HepG2 (cell line): ENCODE measurements at regions not wholly inside any gene's neighbourhood (a gene's known extent, or its start where the extent isn't known, plus 50 kb on each side); places are given as distances from the start of the nearest gene placed in this dataset.

Experiments used
- ATAC-seq: fragments of 200-7000 bp; cut with Tn5 transposase; 3 replicates; pipeline ENCODE4 v1.9.1; 2020; ENCODE audit warnings: mild to moderate bottlenecking, moderate library complexity
- BruUV-seq: library from RNA; stranded (reverse); fragments of 400-500 nt; replicated peaks from 2 replicates; lab custom pipeline; 2021; lab: Mats Ljungman, UMichigan
- CTCF ChIA-PET: fragments of 300-600 bp; formaldehyde crosslinking; extraction: SDS; loops from one replicate; lab custom pipeline; 2021; ENCODE audit warnings: low total read pairs, inconsistent platforms, low intra/inter-chr PET ratio; lab: Yijun Ruan, JAX
- POLR2A ChIA-PET: fragments of 350-600 bp; sonication (Branson Sonifier 250); formaldehyde crosslinking; loops from one replicate; lab custom pipeline; 2020; ENCODE audit warnings: antibody characterized with exemption, inconsistent platforms; lab: Yijun Ruan, JAX
- DNase-seq: peaks from one replicate; pipeline ENCODE4 v3.0.0-alpha.2; 2015; ENCODE audit warnings: low spot score
- FAIRE-seq: peaks from 3 replicates; lab custom pipeline; 2011; peaks lifted over from hg19 to GRCh38; lab: Jason Lieb, UNC
- H2AFZ ChIP-seq: one replicate; pipeline ENCODE4 v1.6.1; 2011; ENCODE audit warnings: low read length, inconsistent platforms
- H3K27ac ChIP-seq: fragments of 300-600 bp; 3 replicates; pipeline ENCODE4 v1.8.0; 2011; ENCODE audit warnings: mixed run types, mild to moderate bottlenecking, mixed read lengths, low read length, inconsistent platforms; ENCODE audit not compliant: insufficient read depth; ENCODE audit errors: extremely low read length
- H3K27me3 ChIP-seq, 2 experiments: fragments of 200-600 bp in 1 of 2; 2 replicates in 1 of 2; 3 replicates in 1 of 2; pipeline versions ENCODE4 v1.6.0 to v1.8.0; 2011; ENCODE audit warnings: low read length in 2 of 2, mild to moderate bottlenecking in 2 of 2, moderate library complexity in 2 of 2, inconsistent platforms in 1 of 2; ENCODE audit not compliant: insufficient read depth in 2 of 2, control insufficient read depth in 1 of 2
- H3K36me3 ChIP-seq, 2 experiments: fragments of 200-600 bp in 1 of 2; replicated peaks in 1 of 2; 2 replicates in 1 of 2; 3 replicates in 1 of 2; pipeline versions ENCODE4 v1.5.1 to v1.8.0; 2011; ENCODE audit warnings: low read length in 2 of 2, inconsistent platforms in 1 of 2; ENCODE audit not compliant: insufficient read depth in 2 of 2, control insufficient read depth in 1 of 2
- H3K4me1 ChIP-seq: 2 replicates; pipeline ENCODE4 v1.5.1; 2012; ENCODE audit warnings: low read length, inconsistent platforms; ENCODE audit not compliant: insufficient read depth
- H3K4me2 ChIP-seq: 2 replicates; pipeline ENCODE4 v1.6.0; 2011; ENCODE audit warnings: low read depth, low read length, inconsistent platforms
- H3K4me3 ChIP-seq, 3 experiments: fragments of 200-600 bp in 1 of 3; sonication (generic), shearing (Covaris generic) in 1 of 3; replicated peaks in 1 of 3; 2 replicates each; pipeline ENCODE4 v1.5.1; 2011 to 2016; ENCODE audit warnings: low read length in 3 of 3, inconsistent platforms in 2 of 3, low read depth in 2 of 3, mild to moderate bottlenecking in 2 of 3, control low read depth in 1 of 3, mixed read lengths in 1 of 3; ENCODE audit not compliant: insufficient read depth in 1 of 3
- H3K79me2 ChIP-seq: one replicate; pipeline ENCODE4 v1.6.1; 2011; ENCODE audit warnings: low read length, inconsistent platforms; ENCODE audit not compliant: insufficient read depth
- H3K9ac ChIP-seq: 2 replicates; pipeline ENCODE4 v1.6.0; 2011; ENCODE audit warnings: mild to moderate bottlenecking, low read depth, low read length, inconsistent platforms; ENCODE audit not compliant: insufficient read depth
- H3K9me3 ChIP-seq: 2 replicates; pipeline ENCODE4 v1.5.1; 2012; ENCODE audit warnings: mild to moderate bottlenecking, low read length
- H4K20me1 ChIP-seq: 2 replicates; pipeline ENCODE4 v1.6.0; 2011; ENCODE audit warnings: inconsistent platforms, mild to moderate bottlenecking, low read length, moderate library complexity; ENCODE audit not compliant: insufficient read depth
- KDM6A ChIP-seq: IDR thresholded peaks from 2 replicates; pipeline ENCODE4 v1.6.1; 2016; ENCODE audit warnings: low read depth
- SRF ChIP-seq: IDR thresholded peaks from 2 replicates; pipeline ENCODE4 v1.6.1; 2011; ENCODE audit warnings: mild to moderate bottlenecking, low read depth, low read length, moderate library complexity
- ZNF562 ChIP-seq: sonication (generic); formaldehyde crosslinking; IDR thresholded peaks from 2 replicates; pipeline ENCODE4 v1.8.0; 2022; ENCODE audit warnings: missing genetic modification reagents, borderline replicate concordance
- ZNF629 ChIP-seq: sonication (generic); formaldehyde crosslinking; conservative IDR thresholded peaks from 2 replicates; pipeline ENCODE4 v1.5.0; 2020; ENCODE audit warnings: missing genetic modification reagents
- WGBS: methylation state at CpG from one replicate; pipeline ENCODE4 v1.1.6; 2017; ENCODE audit warnings: low lambda C conversion rate; 5-methylcytosine and 5-hydroxymethylcytosine counted together
- in situ Hi-C: cut with HindIII; loops from 2 replicates; pipeline ENCODE4 v1.10.0; 2017; ENCODE audit warnings: low pct_unique_long_range_greater_than_20kb; ENCODE audit not compliant: extremely low pct_ligation_motif_present
- intact Hi-C: fragments of 100-400 bp; cut with micrococcal nuclease; formaldehyde crosslinking; loops from one replicate; pipeline ENCODE4 v1.10.0; 2022; ENCODE audit not compliant: unreplicated experiment
- TF ChIP-seq, protein P1 (sequence below): sonication (generic); formaldehyde crosslinking; IDR thresholded peaks from 2 replicates; pipeline ENCODE4 v1.4.0; 2020; ENCODE audit warnings: low read depth, mild to moderate bottlenecking, missing genetic modification reagents

DNA sequence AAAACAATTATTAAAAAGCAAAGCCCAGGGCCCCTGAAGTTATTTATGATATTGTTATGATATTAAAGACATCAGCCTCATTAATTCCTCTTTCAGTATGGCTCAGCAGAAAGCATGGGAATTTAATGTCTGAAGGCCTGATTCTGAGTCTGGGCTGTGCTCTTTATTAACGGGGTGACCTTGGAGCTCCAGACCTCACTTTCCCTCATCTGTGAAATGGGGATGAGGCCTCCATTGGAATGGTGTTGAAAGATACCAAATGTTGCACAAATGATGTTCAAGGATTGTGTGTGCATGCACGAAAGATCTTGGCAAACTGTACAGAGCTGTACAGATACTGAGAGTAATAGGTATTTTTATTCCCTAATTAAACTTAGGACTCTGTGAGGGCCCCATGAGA is 92.3 kb upstream of the PCBD1 start:
- no peak overlapping the region for H3K4me2 ChIP-seq
- H3K36me3 ChIP-seq = no peaks in the 10 kb centered on the region
- no TSS peak for BruUV-seq
- in situ Hi-C loops = no loop called here
- ATAC-seq = no peak
- no peak overlapping the region for H3K27ac ChIP-seq
- ChIA-PET POLR2A (no interaction called here), CTCF (no interaction called here)
- FAIRE-seq = no peak
- peaks cover 0 to 16% of the 10 kb centered on the region in 2 experiments; a peak in 3 of 5 replicates for H3K27me3 ChIP-seq
- H3K9ac ChIP-seq = no peak overlapping the region
- intact Hi-C loops = no loop called here
- TF ChIP-seq, protein P1, sequence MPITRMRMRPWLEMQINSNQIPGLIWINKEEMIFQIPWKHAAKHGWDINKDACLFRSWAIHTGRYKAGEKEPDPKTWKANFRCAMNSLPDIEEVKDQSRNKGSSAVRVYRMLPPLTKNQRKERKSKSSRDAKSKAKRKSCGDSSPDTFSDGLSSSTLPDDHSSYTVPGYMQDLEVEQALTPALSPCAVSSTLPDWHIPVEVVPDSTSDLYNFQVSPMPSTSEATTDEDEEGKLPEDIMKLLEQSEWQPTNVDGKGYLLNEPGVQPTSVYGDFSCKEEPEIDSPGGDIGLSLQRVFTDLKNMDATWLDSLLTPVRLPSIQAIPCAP (CRISPR knock-in tag) = no peak
- TF ChIP-seq ZNF562 (no peak), ZNF629 (CRISPR knock-in tag) (peak; percentile 52)
- H4K20me1 ChIP-seq = no peaks in the 10 kb centered on the region
- no peak overlapping the region for H2AFZ ChIP-seq
- no peaks in the 10 kb centered on the region for H3K79me2 ChIP-seq
- DNase-seq = no peak
- WGBS = 15% methylated on average over 2 of the region's 2 CpGs
- H3K4me3 ChIP-seq = no peak overlapping the region
- H3K9me3 ChIP-seq = no peaks in the 10 kb centered on the region
- H3K4me1 ChIP-seq = peaks cover 7% of the 10 kb centered on the region; the same call in 1 of the 2 replicates

DNA sequence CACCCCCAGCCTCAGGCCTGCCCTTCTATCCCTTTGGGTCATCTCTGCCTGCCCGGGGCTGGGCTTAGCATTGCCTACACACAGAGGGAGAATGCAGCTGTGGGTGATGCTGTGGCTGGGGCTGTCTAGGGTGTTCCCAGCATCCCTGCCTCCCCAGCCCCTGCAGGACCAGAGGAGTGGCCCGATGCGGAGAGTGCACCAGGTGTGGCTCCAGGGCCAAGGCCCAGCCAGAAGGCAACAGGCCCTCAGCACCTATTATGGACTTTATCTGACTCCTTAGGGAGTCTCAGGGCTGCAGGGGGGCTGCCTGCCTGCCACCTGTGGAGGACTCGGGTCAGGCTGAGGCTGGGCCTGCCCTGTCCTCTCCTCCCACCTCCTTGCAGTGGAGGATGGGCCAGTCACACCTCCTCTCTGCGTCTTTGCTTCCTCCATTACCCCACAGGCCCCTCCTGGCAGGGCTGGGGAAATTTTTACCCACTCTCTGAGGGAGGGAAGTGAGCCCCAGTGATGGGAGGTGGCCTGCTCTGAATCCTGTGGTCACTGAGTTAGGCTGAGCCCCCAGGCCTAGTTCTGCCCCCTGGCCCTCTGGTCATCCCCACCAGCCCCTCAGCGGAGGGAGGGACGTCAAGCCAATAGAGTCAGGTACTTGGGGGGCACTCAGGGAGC is 92.9 kb upstream of the PCBD1 start:
- no peak for ATAC-seq
- BruUV-seq = no TSS peak
- 22% methylated on average over 6 of the region's 7 CpGs for WGBS

More for the DNA sequence above, 92.9 kb upstream of the PCBD1 start:
- H4K20me1 ChIP-seq = no peaks in the 10 kb centered on the region
- peaks cover 7% of the 10 kb centered on the region; the same call in 1 of the 2 replicates for H3K4me1 ChIP-seq
- FAIRE-seq = no peak
- H3K4me3 ChIP-seq = no peak overlapping the region
- H2AFZ ChIP-seq = no peak overlapping the region
- no peaks in the 10 kb centered on the region for H3K9me3 ChIP-seq
- no peak overlapping the region for H3K4me2 ChIP-seq
- H3K9ac ChIP-seq = no peak overlapping the region
- ChIA-PET CTCF (no interaction called here), POLR2A (no interaction called here)
- intact Hi-C loops (no loop called here), in situ Hi-C loops (no loop called here)
- no peaks in the 10 kb centered on the region for H3K36me3 ChIP-seq
- TF ChIP-seq KDM6A (CRISPR knock-in tag) (no peak), SRF (no peak)
- no peak overlapping the region for H3K27ac ChIP-seq
- DNase-seq = no peak
- H3K79me2 ChIP-seq = no peaks in the 10 kb centered on the region
- peaks cover 0 to 15% of the 10 kb centered on the region in 2 experiments; a peak in 3 of 5 replicates for H3K27me3 ChIP-seq
